SK-MEL-5 (cell line): ENCODE measurements at regions not wholly inside any gene's neighbourhood (a gene's known extent, or its start where the extent isn't known, plus 50 kb on each side); places are given as distances from the start of the nearest gene placed in this dataset.
"Not testable (repeated sequence)": the region's sequence is repeated elsewhere in the genome, so short reads cannot be mapped to it uniquely, and the experiment has no call there.

Experiments used
- DNase-seq: peaks from one replicate; pipeline ENCODE4 v3.0.0-alpha.2; 2016; ENCODE audit warnings: low read depth, low spot score
- in situ Hi-C: cut with HindIII; loops from 2 replicates; pipeline ENCODE4 v1.10.0; 2016; ENCODE audit warnings: low sequenced_read_pairs, high pct_unique_total_duplicates, low pct_unique_long_range_greater_than_20kb

DNA sequence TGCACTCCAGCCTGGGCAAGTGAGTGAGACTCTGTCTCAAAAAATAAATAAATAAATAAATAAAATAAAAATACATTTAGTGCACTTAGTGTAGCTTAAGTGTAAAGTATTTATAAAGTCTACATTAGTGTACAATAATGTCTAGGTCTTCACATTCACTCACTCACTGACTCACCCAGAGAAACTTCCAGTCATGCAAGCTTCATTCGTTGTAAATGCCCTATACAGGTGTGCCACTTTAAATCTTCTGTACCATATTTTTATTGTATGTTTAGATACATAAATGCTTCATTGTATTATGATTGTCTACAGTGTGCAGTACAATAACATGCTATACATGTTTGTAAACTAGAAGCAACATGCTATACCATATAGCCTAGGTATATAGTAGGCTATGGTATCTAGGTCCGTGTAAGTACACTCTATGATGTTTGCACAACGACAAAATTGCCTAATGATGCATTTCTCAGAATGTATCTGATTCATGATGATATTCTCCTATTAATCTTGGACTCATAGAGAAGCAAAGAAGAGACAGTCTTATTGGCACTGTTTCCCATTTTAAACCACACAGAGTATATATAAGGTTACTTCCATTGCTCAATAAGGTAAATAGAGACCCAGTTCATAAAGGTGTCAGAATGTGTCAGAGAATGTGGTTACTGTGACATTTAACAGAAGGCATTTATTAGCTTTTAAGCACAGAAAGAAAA is 1314.9 kb downstream of the CDH11 start:
- in situ Hi-C loops: no loop called here
- DNase-seq: no peak

DNA sequence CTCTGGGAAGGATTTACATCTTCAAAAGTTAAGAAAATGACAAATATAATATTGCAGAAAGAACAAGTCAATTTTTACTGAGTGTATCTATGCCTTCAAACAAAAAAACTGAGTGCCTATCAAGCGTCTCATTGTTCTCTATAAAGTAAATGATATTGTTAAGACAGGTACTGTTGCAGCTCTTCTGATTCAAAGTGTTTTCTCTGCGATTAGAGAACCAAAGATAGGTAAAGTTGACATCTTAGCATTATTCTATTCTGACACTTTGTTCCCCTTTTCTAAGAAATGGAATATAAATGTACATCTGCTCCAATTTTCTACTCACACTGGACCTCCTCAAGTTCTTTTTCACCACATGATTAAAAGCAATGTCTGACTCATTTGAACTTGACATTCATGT is 1317.7 kb downstream of the CDH11 start:
- in situ Hi-C loops: no loop called here

DNA sequence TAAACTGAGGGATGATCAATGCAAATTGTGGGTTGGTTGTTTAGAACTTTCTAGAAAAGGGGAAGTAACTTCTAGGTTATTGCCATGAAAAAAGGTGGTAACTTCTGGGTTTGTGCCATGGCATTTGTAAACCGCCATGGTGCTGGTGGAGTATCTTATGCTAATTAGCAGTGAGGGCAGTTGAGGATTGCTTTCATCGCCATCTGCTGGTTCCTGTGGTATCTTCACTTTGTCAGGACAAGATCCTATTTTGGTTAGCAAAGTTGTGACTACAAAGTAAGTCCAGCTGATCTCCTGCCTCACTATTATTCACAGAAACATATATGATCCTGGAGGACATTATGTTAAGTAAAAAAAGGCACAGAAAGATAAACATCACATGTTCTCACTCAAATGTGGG is 1332.3 kb downstream of the CDH11 start:
- in situ Hi-C loops: no loop called here
- DNase-seq: peak; percentile 47

More for the DNA sequence above, 1317.7 kb downstream of the CDH11 start:
- DNase-seq: no peak

DNA sequence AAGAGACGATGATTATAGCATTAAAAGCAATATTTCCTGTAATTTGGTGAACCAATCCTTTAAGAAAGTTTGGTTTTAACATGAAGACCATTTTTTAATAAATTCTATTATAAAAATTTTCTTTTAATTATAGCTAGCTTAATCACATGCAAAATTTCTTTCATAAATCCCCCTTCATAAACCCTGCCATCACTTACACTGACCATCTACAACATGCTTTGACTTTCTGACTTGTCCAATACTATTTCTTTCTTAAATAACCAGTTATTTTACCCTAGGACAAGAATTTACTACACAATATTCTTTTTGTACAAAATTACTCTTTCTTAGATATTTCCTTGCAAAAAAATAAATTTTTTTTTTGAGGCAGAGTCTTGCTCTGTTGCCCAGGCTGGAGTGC is 1334.8 kb downstream of the CDH11 start:
- in situ Hi-C loops: no loop called here
- DNase-seq: no peak

DNA sequence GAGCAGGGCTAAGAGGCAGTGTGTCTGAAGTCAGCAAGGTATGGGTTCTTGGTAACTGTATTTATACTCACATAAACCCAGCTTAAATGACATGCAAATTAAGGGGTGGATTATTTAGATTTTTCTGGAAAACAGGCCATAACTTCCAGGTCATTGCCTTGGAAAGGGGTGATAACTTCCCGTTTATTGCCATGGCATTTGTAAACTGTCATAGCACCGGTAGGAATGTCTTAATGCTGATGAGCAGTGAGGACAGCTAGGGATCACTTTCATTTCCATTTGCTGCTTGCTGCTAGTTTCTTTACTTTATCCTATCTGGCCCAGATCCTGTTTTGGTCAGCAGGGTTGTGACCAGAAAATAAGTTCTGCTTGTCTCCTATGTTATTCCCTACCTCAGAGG is 1336.7 kb downstream of the CDH11 start:
- DNase-seq: no peak
- in situ Hi-C loops: no loop called here

DNA sequence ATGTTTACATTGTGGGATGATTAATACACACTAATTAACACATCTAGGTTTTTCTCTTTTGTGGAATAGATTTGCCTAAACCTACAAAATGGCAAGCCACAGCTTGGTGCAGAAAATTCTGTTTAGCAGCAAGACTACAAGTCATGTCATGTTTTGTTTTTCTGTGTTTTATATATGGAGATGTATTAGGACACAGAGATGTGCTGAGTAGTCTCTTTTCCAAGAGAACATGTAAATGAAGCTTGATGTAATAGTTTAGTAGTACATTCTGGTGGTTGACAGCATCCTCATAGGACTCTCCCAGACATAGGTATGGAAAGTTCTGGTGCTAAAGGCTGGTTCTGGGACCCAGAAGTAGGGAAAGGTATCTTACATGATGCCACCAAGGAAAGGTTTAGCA is 1345.4 kb downstream of the CDH11 start:
- in situ Hi-C loops: no loop called here
- no peak for DNase-seq

DNA sequence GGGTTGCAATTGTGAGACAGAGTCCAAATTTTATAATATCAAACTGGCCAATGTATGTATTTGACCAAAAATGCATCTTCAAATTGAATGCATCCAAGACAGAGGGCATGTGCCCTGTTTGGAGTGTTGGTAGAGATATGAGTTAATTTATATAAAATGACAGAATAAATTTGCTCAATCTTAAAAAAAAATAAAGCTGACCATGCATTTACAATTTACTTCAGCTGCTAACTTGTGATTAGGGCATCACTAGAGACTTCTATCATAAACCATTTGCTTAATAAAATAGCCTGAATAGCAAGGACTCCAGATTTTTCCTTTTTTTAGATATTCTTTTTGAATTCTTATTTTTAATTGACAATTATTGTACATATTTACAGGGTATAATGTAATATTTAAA is 1345.8 kb downstream of the CDH11 start:
- in situ Hi-C loops: no loop called here
- DNase-seq: no peak

DNA sequence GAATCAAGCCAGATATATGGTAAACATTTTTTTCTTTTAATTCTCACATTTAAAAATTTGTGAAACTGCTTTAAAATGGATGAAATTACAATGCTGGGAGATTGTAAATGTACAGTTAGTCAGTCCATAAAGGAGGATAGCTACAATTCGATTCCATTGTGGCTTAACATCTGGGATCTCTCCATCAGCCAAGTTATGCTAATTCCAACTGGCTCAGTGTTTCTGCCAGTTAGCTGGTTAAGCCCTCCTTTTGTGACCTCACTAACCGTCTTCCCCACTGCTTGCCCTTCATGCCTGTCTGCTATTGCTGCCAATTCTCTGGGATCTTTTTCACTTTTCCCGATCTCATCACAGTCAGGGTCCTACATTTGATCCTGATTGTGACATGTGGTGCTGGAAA is 1347.6 kb downstream of the CDH11 start:
- DNase-seq: no peak
- in situ Hi-C loops: no loop called here

DNA sequence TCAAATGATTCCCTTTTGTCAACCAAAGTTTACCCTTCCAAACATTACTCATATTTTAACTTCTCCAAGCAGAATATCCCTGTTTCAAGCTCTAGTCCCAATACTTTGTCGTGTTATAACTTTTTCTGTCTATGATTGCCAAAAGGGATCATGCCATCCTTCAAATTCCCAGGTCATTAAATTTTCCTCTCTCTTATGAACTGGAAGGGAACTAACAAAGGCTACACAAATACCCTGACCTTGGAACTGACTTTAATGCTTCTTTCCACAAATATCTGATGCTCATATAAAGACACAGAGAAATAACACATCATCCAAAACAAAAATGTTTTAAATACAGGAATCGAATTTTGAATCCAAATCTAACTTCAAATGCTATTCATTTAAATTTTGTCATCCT is 1352.7 kb downstream of the CDH11 start:
- DNase-seq: no peak
- in situ Hi-C loops: no loop called here

DNA sequence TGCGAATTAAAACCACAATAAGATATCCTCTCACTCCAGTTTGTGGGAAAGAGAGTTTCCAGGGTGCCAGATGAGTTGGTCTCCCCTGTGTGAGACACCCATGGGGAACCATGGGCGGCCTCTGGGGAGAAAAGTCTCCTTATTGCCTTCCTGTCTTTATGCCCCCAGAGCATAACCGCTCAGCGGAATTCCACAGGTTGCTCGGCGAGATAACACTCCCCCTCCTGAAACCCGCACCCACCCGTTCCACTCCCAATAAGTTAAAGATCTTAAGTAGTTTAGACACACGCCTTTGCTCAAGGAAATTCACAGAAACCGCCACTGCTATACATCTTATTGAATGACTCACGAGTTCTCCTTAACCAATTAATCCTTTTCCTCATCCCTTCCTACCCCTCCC is 1361.6 kb downstream of the CDH11 start:
- in situ Hi-C loops, DNase-seq: not testable (repeated sequence)

DNA sequence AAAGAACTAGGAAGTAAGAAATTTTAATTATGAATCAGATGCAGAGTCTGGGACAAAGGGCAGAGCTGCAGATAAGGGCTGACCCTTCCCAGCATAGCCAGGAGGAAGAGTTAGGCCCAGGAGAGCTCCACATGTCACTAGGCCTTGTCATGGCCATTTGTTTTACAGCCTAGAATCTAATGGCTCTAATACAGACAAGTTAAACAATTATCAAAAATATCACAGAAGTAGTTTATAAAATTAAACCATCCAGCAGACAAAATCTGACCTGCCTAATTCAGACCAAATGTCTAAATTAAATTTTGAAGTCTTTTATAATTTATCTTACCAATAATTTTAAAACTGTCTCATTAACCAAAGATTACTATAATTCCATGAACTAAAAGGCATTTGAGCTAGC is 1369.5 kb downstream of the CDH11 start:
- no peak for DNase-seq

DNA sequence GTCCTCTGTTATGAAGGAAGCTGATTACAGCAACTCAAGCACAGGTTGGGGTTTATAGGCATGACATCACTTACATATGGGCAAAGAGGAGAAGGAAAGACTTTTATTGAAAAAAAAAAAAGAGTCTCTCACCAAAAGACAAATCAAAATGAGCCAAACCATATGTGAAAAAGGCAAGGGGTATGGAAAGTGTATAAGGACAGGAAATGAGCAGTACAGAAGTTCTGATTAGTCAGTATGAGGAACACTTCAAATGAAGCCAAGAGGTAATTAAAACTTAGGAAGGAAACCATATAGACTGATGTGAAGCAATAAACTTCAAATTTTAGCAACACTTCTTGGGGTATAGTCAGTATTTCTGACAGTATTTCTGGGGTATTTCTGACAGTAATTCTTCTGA is 1372.6 kb downstream of the CDH11 start:
- DNase-seq: no peak
- in situ Hi-C loops: no loop called here

More for the DNA sequence above, 1369.5 kb downstream of the CDH11 start:
- in situ Hi-C loops: no loop called here

DNA sequence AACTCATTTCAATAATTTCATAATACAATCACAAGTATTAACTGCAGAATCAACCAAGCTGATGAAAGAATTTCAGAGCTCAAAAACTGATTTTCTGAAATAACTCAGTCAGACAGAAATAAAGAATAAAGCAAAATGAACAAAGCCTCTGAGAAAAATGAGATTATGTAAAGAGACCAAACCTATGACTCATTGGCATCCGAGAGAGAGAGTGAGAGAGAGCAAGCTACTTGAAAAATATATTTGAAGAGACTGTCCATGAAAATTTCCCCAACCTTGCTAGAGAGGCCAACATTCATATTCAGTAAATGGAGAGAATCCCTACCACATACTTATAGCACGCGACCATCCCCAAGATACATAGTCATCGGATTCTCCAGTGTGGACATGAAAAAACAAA is 1376.4 kb downstream of the CDH11 start:
- in situ Hi-C loops: no loop called here
- no peak for DNase-seq

DNA sequence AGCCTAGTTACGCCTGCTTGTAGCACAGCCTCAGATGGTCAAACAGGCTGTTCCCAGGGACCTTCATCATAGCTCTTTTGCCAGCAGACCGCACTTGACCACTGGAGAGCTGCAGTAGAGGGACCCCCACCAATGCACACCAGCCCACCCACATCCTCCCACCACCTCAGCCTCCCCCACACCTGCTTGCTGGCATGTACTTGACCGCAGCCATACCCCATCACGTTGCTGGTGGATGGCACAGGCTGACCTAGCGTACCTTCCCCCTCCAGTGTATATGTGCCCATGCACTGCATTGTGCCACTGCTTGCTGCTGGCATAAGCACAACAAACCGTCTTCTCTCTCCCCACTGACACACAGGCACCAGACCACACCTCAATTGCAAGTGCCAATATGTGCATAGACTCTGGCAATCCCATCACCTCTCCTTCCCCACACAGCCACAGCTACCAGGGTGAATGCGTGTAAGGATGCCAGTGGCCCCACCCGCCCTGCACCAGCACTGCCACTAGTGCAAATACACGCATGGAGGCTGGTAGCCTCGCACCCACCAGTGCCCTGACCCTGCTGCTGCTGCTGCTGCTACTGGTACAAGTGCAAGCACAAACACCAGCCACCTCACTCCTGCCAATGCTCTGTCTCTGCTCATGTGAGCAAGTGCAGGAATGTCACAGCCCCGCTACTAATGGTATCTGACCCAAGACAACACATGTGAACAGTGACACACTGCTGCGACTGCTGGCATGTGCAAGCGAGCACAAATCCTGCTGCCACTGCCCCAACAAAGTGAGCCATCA is 1377.6 kb downstream of the CDH11 start:
- no peak for DNase-seq
- in situ Hi-C loops: no loop called here

DNA sequence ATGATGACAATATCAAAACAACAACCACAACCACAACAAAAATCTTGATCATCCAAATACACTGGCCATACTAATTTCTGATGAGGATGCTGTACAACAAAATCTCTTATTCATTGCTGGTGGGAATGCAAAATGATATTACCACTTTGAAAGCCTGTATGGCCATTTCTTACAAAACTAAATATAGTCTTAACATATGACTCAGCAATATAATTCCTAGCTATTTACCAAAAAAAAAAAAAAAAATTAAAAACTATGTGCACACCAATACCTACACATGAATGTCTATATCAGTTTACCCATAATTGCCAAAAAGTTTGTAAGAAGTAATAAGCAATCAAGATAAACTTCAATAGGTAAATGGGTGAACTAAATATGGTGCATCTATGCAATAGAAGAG is 1379.7 kb downstream of the CDH11 start:
- in situ Hi-C loops: no loop called here
- DNase-seq: no peak

DNA sequence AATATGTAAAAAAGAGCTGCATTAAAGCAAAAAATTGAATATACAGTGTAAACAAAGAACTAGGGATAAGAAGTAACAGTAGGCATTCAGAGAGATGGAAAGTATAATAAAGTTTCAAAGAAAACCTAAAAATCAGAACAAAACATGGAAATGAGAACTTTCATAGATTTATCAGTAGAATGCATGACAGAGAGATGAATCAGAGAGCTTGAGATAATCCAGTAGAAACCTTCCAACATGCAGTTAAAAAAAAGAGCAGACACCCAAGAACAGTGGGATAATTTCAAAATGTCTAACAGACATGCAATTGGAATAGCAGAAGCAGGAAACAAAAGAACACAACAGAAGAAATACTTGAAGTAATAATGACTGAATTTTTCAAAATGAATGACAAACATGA is 1384.2 kb downstream of the CDH11 start:
- no peak for DNase-seq
- in situ Hi-C loops: no loop called here

DNA sequence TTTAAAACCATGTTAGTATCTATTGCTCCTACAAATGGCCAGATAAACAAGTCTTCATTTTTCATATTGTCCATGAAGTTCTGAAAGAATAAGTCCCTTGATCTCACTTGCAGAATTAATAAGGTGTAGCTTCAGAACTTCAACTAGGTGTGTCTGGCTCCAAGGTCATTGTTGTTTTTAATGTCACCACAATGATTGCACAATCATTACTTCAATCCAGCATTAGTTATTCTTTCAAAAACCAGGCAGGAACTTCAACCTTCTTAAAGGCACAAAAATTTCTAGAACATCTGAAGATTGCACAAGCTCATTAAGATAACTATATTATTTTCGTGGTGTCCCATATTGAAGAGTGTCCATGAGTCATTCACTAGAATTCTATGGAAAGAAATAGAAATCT is 1386.4 kb downstream of the CDH11 start:
- in situ Hi-C loops: no loop called here
- DNase-seq: no peak

DNA sequence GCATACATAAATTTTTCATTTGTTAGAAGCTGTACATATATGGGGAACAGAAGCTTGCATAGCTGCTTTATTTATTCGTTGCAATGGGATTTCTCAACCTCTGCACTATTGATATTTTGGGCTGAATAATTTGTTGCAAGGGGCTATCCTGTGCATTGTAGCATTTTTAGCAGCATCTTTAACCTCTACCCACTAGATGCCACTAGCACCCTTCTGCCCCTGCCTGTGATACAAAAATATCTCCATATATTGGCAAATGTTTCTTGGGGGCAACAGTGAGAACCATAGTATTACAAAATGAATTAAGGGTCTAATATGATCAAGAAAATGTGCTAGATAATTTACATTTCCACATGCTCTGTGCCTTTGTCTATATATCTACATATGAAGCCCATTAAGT is 1401.0 kb downstream of the CDH11 start:
- in situ Hi-C loops: no loop called here
- DNase-seq: peak; percentile 4

DNA sequence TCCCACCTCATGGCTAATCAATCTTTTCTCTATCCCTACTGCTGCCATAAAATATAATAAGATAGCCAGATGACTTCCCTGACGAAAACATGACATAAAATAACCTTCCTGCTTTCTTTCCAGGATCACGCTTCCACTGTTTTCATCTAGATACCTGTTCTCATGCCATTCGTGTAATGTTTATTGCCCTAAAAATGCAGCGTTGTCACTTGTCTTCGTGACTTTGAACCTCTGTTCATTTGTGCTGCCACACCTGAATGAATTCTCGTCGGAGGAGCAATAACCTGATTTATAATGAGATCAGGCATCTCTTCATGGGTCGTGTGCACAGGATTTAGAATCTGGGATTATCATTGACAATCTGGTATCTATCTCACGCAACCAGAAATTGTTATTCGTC is 1401.9 kb downstream of the CDH11 start:
- no peak for DNase-seq
- in situ Hi-C loops: no loop called here
